GM19035 (cell line): ENCODE measurements at regions not wholly inside any gene's neighbourhood (a gene's known extent, or its start where the extent isn't known, plus 50 kb on each side); places are given as distances from the start of the nearest gene placed in this dataset.

Experiments
- ATAC-seq: cut with Tn5 transposase; IDR thresholded peaks from one replicate; pipeline ENCODE4 v1.9.1; 2021; ENCODE audit not compliant: unreplicated experiment

- no peak for ATAC-seq
Observed at GRCh38 chr19:27750391-27751043, 1462.4 kb downstream of the UQCRFS1 start.

- no peak for ATAC-seq
Observed at GRCh38 chr19:27748551-27749152, 1464.3 kb downstream of the UQCRFS1 start.

- ATAC-seq: no peak
Observed at GRCh38 chr19:27746691-27747380, 1466.1 kb downstream of the UQCRFS1 start.

- ATAC-seq: no peak
Observed at GRCh38 chr19:27745978-27746542, 1466.9 kb downstream of the UQCRFS1 start.

- no peak for ATAC-seq
Observed at GRCh38 chr19:27744926-27745768, 1467.8 kb downstream of the UQCRFS1 start.

- no peak for ATAC-seq
Observed at GRCh38 chr19:27742041-27742440, 1470.9 kb downstream of the UQCRFS1 start.

GRCh38 chr19:27741236-27741635, 1471.7 kb downstream of the UQCRFS1 start:
- no peak for ATAC-seq

GRCh38 chr19:27740396-27740795, 1472.6 kb downstream of the UQCRFS1 start:
- no peak for ATAC-seq

- ATAC-seq: no peak
Observed at GRCh38 chr19:27738569-27739193, 1474.3 kb downstream of the UQCRFS1 start.

GRCh38 chr19:27736225-27736624, 1476.7 kb downstream of the UQCRFS1 start:
- ATAC-seq: no peak

GRCh38 chr19:27735314-27735713, 1477.6 kb downstream of the UQCRFS1 start:
- ATAC-seq: no peak

GRCh38 chr19:27734496-27735220, 1478.3 kb downstream of the UQCRFS1 start:
- no peak for ATAC-seq

GRCh38 chr19:27733551-27734266, 1479.2 kb downstream of the UQCRFS1 start:
- no peak for ATAC-seq

GRCh38 chr19:27729332-27729731, 1483.6 kb downstream of the UQCRFS1 start:
- ATAC-seq: no peak

- no peak for ATAC-seq
Observed at GRCh38 chr19:27722625-27723024, 1490.3 kb downstream of the UQCRFS1 start.

GRCh38 chr19:27720155-27720554, 1492.8 kb downstream of the UQCRFS1 start:
- ATAC-seq: no peak

GRCh38 chr19:27719034-27719433, 1493.9 kb downstream of the UQCRFS1 start:
- ATAC-seq: no peak

GRCh38 chr19:27718234-27718633, 1494.7 kb downstream of the UQCRFS1 start:
- ATAC-seq: no peak

- ATAC-seq: no peak
Observed at GRCh38 chr19:27717825-27718224, 1495.1 kb downstream of the UQCRFS1 start.
